Thyroid gland (tissue), 4 donors: ENCODE measurements at regions not wholly inside any gene's neighbourhood (a gene's known extent, or its start where the extent isn't known, plus 50 kb on each side); places are given as distances from the start of the nearest gene placed in this dataset.

Experiments used
- DNase-seq, 2 donors: peaks; one replicate each; pipeline ENCODE4 v3.0.0-alpha.2; 2019
- H3K27ac ChIP-seq, 3 donors: fragments of 200-600 bp; sonication (generic); 1 replicate in 2 of 3; 2 replicates in 1 of 3; pipeline ENCODE4 v1.5.1; 2016 to 2019; ENCODE audit warnings: mild to moderate bottlenecking in 1 of 3, moderate library complexity in 1 of 3
- H3K27me3 ChIP-seq: fragments of 200-600 bp; sonication (generic); one replicate; pipeline ENCODE4 v1.5.1; 2019
- H3K36me3 ChIP-seq, 2 donors: fragments of 200-600 bp; sonication (generic); one replicate each; pipeline ENCODE4 v1.5.1; 2016 to 2019
- H3K4me1 ChIP-seq, 2 donors: fragments of 200-600 bp; sonication (generic); one replicate each; pipeline ENCODE4 v1.5.1; 2017 to 2019
- H3K4me3 ChIP-seq, 3 donors: fragments of 200-600 bp; sonication (generic); replicated peaks in 1 of 3; 1 replicate in 2 of 3; 2 replicates in 1 of 3; pipeline ENCODE4 v1.5.1; 2016; ENCODE audit warnings: mild to moderate bottlenecking in 1 of 3
- H3K9me3 ChIP-seq: fragments of 200-600 bp; sonication (generic); one replicate; pipeline ENCODE4 v1.5.1; 2017
- POLR2A ChIP-seq, 2 donors: fragments of 450-650 bp; IDR thresholded peaks; one replicate each; pipeline ENCODE4 v1.6.1; 2017; ENCODE audit warnings: antibody characterized with exemption in 2 of 2, mild to moderate bottlenecking in 2 of 2, moderate library complexity in 1 of 2
- WGBS, 2 donors: methylation state at CpG; one replicate each; pipeline ENCODE4 v1.1.5; 2017; 5-methylcytosine and 5-hydroxymethylcytosine counted together
- intact Hi-C: fragments of 100-400 bp; cut with DNase I; formaldehyde crosslinking; loops from one replicate; pipeline ENCODE4 v1.15.1; 2023
- TF ChIP-seq, protein P1 (sequence below), 6 experiments: fragments of 200-600 bp in 3 of 6; fragments of 450-650 bp in 3 of 6; sonication (generic) in 3 of 6; IDR thresholded peaks; one replicate each; pipeline ENCODE4 v1.5.1; 2016 to 2019; ENCODE audit warnings: antibody characterized with exemption in 6 of 6, mild to moderate bottlenecking in 2 of 6, inconsistent platforms in 1 of 6, moderate library complexity in 1 of 6

DNA sequence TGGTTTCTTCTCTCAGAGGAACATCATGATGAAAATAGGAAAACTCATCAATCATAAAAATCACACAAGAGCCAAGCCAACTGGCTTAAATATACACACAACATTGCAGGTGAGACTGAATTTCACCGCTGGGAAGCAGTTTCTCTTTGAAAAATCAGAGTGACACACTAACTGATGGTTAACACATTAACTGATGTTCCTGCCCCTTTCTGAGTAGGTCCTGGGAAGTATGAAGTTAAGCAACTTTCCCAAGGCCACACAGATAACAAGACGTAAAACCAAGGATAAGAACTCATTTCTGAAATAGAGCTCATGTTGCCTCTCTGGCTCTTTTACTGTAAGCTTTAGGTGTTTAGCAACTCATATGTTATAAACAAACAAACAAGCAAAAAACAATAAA lies 813.7 kb upstream of the HS3ST1 start:
- Histone ChIP-seq H3K36me3 (no peaks in the 10 kb centered on the region), H3K27ac (no peak overlapping the region), H3K4me3 (no peak overlapping the region), H3K4me1 (no peaks in the 10 kb centered on the region), H3K27me3 (no peaks in the 10 kb centered on the region), H3K9me3 (no peaks in the 10 kb centered on the region)
- DNase-seq: no peak
- 93 to 96% methylated on average over 2 of the region's 2 CpGs for WGBS, 2 donors
- intact Hi-C loops: no loop called here
- no peak for TF ChIP-seq POLR2A (IDR thresholded peaks at IDR 0.05)
- TF ChIP-seq, protein P1, sequence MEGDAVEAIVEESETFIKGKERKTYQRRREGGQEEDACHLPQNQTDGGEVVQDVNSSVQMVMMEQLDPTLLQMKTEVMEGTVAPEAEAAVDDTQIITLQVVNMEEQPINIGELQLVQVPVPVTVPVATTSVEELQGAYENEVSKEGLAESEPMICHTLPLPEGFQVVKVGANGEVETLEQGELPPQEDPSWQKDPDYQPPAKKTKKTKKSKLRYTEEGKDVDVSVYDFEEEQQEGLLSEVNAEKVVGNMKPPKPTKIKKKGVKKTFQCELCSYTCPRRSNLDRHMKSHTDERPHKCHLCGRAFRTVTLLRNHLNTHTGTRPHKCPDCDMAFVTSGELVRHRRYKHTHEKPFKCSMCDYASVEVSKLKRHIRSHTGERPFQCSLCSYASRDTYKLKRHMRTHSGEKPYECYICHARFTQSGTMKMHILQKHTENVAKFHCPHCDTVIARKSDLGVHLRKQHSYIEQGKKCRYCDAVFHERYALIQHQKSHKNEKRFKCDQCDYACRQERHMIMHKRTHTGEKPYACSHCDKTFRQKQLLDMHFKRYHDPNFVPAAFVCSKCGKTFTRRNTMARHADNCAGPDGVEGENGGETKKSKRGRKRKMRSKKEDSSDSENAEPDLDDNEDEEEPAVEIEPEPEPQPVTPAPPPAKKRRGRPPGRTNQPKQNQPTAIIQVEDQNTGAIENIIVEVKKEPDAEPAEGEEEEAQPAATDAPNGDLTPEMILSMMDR (IDR thresholded peaks at IDR 0.05): no peak

DNA sequence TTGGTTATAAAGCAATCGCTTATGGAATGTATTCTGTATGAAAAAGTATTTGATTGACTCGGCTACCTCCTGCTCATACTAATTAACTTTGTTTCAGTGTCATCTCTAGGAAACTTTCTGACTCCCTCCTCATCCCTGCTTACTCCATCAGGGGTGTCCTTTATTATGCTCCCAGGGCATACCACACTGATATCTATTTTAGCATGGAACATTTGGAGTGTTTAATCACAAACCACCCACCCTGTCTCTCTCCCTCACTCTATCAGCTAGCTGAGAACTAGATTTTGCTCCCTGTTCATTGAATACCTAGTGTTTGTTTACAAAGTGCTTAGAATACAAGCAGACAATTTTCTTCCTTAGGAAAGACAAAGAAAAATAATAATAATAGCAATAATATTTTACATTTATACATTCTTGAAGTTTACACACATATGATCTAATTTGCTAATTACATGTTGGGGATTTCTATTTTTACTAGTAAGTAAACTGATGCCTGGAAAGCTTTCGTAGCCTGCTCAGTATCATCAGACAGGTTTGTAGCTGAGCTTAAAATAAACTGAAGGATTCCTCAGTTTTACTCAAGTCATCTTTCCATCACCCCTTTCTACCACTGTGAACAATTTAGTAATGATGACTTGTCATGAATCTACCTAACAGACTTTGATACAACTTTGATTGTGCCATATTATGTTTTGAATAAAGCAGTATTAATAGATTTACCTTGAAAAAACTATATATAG lies 811.4 kb upstream of the HS3ST1 start:
- H3K9me3 ChIP-seq: no peaks in the 10 kb centered on the region
- no peaks in the 10 kb centered on the region for H3K36me3 ChIP-seq
- H3K4me1 ChIP-seq: no peaks in the 10 kb centered on the region
- WGBS, 2 donors: 64 to 73% methylated on average over 3 of the region's 3 CpGs
- H3K4me3 ChIP-seq: no peak overlapping the region
- no peak overlapping the region for H3K27ac ChIP-seq
- TF ChIP-seq, protein P1 (IDR thresholded peaks at IDR 0.05): no peak
- no peak for TF ChIP-seq POLR2A (IDR thresholded peaks at IDR 0.05)
- no peaks in the 10 kb centered on the region for H3K27me3 ChIP-seq
- intact Hi-C loops: no loop called here
- no peak for DNase-seq

DNA sequence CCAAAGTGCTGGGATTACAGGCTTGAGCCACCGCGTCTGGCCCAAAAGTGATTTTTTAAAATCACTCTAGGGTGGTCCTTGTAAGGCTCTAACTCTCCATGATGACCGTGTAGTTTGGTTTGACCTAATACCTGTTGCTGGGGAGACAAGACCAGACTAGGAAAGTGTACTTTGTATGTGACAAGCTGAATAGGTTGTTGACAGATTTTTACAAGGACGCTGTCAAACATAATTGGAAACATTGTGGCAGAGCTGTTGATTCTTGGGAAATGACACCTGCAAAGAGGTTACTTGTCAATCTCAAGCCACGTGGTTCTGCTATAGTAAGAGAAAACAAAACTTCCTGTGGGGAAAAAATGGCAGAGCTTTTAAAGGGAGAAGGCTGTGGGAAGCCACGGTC lies 802.4 kb upstream of the HS3ST1 start:
- Histone ChIP-seq H3K36me3 (no peaks in the 10 kb centered on the region), H3K4me3 (no peak overlapping the region), H3K27me3 (no peaks in the 10 kb centered on the region), H3K4me1 (no peaks in the 10 kb centered on the region), H3K27ac (no peak overlapping the region), H3K9me3 (no peaks in the 10 kb centered on the region)
- 64 to 73% methylated on average over 6 of the region's 6 CpGs for WGBS, 2 donors
- intact Hi-C loops: no loop called here
- TF ChIP-seq, protein P1 (IDR thresholded peaks at IDR 0.05): no peak
- TF ChIP-seq POLR2A (IDR thresholded peaks at IDR 0.05): no peak
- DNase-seq: no peak

DNA sequence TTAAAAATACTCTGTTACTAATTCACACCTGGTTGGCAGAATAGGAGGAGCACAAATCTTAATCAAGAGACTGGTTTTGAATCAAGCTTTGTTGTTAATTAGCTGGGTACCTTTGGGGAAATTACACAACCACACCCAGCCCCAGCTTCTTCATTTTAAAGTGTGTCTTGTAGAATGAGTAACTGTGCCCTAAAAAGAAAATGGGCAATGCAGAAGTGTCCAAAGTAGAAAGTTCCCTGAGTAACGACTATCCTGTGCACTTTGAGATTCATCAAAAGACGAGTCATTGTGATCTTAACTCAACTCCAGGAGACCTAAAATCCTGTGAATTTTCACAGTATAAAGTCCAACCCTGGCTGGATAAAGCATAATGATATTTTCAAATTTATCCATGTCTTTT lies 792.3 kb upstream of the HS3ST1 start:
- WGBS, 2 donors: 83 to 86% methylated on average over 2 of the region's 2 CpGs

DNA sequence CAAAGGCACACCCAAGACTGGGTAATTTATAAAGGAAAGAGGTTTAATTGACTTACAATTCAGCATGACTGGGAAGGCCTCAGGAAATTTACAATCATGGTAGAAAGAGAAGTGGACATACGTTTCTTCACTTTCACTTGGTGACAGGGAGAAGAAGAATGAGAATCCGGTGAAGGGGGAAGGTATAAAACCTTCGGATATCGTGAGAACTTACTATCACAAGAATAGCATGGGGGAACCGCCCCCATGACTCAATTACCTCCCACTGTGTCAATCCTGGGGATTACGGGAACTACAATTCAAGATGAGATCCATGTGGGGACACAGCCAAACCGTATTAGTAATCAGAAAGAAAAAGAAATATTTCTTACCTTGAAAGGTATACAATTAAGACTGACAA lies 782.9 kb upstream of the HS3ST1 start:
- WGBS, 2 donors: 78 to 80% methylated on average over 7 of the region's 7 CpGs
- Histone ChIP-seq H3K36me3 (no peaks in the 10 kb centered on the region), H3K4me3 (no peak overlapping the region), H3K4me1 (no peaks in the 10 kb centered on the region), H3K27me3 (no peaks in the 10 kb centered on the region), H3K9me3 (no peaks in the 10 kb centered on the region), H3K27ac (no peak overlapping the region)
- no peak for DNase-seq
- TF ChIP-seq, protein P1 (IDR thresholded peaks at IDR 0.05): no peak
- TF ChIP-seq POLR2A (IDR thresholded peaks at IDR 0.05): no peak
- intact Hi-C loops: no loop called here

More for the DNA sequence above, 792.3 kb upstream of the HS3ST1 start:
- no peaks in the 10 kb centered on the region for H3K9me3 ChIP-seq
- TF ChIP-seq, protein P1 (IDR thresholded peaks at IDR 0.05): no peak
- TF ChIP-seq POLR2A (IDR thresholded peaks at IDR 0.05): no peak
- no peak overlapping the region for H3K4me3 ChIP-seq
- intact Hi-C loops: no loop called here
- no peaks in the 10 kb centered on the region for H3K36me3 ChIP-seq
- no peak for DNase-seq
- H3K4me1 ChIP-seq: no peaks in the 10 kb centered on the region
- H3K27me3 ChIP-seq: no peaks in the 10 kb centered on the region
- no peak overlapping the region for H3K27ac ChIP-seq
